H1 (cell line): ENCODE measurements at regions not wholly inside any gene's neighbourhood (a gene's known extent, or its start where the extent isn't known, plus 50 kb on each side); places are given as distances from the start of the nearest gene placed in this dataset.

Source experiments
- ASH2L ChIP-seq: fragments of 200-600, 300-600 bp; sonication (generic); IDR thresholded peaks from one replicate; pipeline ENCODE4 v1.7.1; 2017; ENCODE audit warnings: low read length
- CHD1 ChIP-seq: IDR thresholded peaks from 2 replicates; pipeline ENCODE4 v1.6.1; 2012; ENCODE audit warnings: low read depth, low read length, improper control_type of control experiment
- EZH2 ChIP-seq: fragments of 200-600 bp; sonication (generic); IDR thresholded peaks from 2 replicates; pipeline ENCODE4 v1.7.1; 2012; ENCODE audit warnings: low read depth, mild to moderate bottlenecking, moderate library complexity, low read length, inconsistent platforms; ENCODE audit not compliant: severe bottlenecking
- KDM4A ChIP-seq: IDR thresholded peaks from one replicate; pipeline ENCODE4 v1.7.1; 2012; ENCODE audit warnings: low read depth, mild to moderate bottlenecking, moderate library complexity, low read length, inconsistent platforms; ENCODE audit not compliant: severe bottlenecking
- PHF8 ChIP-seq: fragments of 200-600 bp; sonication (generic); conservative IDR thresholded peaks from 2 replicates; pipeline ENCODE4 v1.7.1; 2012; ENCODE audit warnings: low read depth, mild to moderate bottlenecking, inconsistent platforms, low read length, moderate library complexity
- POLR2AphosphoS5 ChIP-seq: IDR thresholded peaks from 2 replicates; pipeline ENCODE4 v1.6.1; 2011; ENCODE audit warnings: low read depth, low read length
- RAD21 ChIP-seq, 2 experiments: IDR thresholded peaks in 1 of 2; conservative IDR thresholded peaks in 1 of 2; 2 replicates each; pipeline ENCODE4 v1.6.1; 2011; ENCODE audit warnings: low read depth in 2 of 2, low read length in 2 of 2, improper control_type of control experiment in 1 of 2, inconsistent platforms in 1 of 2, mild to moderate bottlenecking in 1 of 2, moderate library complexity in 1 of 2
- TEAD4 ChIP-seq: IDR thresholded peaks from 2 replicates; pipeline ENCODE4 v1.6.1; 2012; ENCODE audit warnings: low read depth, low read length, inconsistent platforms, mixed read lengths
- TF ChIP-seq, protein P1 (sequence below), 3 experiments: IDR thresholded peaks; 1 replicate in 2 of 3; 2 replicates in 1 of 3; pipeline versions ENCODE4 v1.5.1 to v1.6.1; 2011; ENCODE audit warnings: low read length in 3 of 3, mild to moderate bottlenecking in 3 of 3, inconsistent platforms in 2 of 3, low read depth in 1 of 3, moderate library complexity in 1 of 3; ENCODE audit not compliant: insufficient read depth in 1 of 3; ENCODE audit errors: control extremely low read depth in 1 of 3

- TF ChIP-seq ASH2L: no peak
- TF ChIP-seq, protein P1, sequence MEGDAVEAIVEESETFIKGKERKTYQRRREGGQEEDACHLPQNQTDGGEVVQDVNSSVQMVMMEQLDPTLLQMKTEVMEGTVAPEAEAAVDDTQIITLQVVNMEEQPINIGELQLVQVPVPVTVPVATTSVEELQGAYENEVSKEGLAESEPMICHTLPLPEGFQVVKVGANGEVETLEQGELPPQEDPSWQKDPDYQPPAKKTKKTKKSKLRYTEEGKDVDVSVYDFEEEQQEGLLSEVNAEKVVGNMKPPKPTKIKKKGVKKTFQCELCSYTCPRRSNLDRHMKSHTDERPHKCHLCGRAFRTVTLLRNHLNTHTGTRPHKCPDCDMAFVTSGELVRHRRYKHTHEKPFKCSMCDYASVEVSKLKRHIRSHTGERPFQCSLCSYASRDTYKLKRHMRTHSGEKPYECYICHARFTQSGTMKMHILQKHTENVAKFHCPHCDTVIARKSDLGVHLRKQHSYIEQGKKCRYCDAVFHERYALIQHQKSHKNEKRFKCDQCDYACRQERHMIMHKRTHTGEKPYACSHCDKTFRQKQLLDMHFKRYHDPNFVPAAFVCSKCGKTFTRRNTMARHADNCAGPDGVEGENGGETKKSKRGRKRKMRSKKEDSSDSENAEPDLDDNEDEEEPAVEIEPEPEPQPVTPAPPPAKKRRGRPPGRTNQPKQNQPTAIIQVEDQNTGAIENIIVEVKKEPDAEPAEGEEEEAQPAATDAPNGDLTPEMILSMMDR (IDR thresholded peaks at IDR 0.05; ENCODE audit: control extremely low read depth in 1 of 3, insufficient read depth in 1 of 3, low read depth in 1 of 3, low read length in 3 of 3): no peak
- TF ChIP-seq CHD1: no peak
- no peak for TF ChIP-seq EZH2
- TF ChIP-seq RAD21 (IDR thresholded peaks at IDR 0.05 in 1 of 2, conservative IDR thresholded peaks at IDR 0.05 in 1 of 2; ENCODE audit: low read depth in 2 of 2, low read length in 2 of 2): no peak
- no peak for TF ChIP-seq POLR2AphosphoS5
- no peak for TF ChIP-seq KDM4A
- TF ChIP-seq PHF8: no peak
- TF ChIP-seq TEAD4: no peak
These were observed 71.6 kb upstream of the ACP3 start for GRCh38 chr3:132245552-132246142.
